ENCODE measurements at regions not wholly inside any gene's neighbourhood (a gene's known extent, or its start where the extent isn't known, plus 50 kb on each side); places are given as distances from the start of the nearest gene placed in this dataset.

- ChIA-PET CTCF (no interaction called here), POLR2A (no interaction called here)
- Histone ChIP-seq H3K4me1 (ENCODE audit: control insufficient read depth, insufficient read depth, low read length) (no peaks in the 10 kb centered on the region), H3K4me3 (ENCODE audit: low read depth in 2 of 2, low read length in 2 of 2) (no peak overlapping the region), H3K36me3 (ENCODE audit: control insufficient read depth, insufficient read depth, low read length) (no peaks in the 10 kb centered on the region), H3K27me3 (ENCODE audit: control insufficient read depth, insufficient read depth, low read length) (no peaks in the 10 kb centered on the region), H3K9me3 (ENCODE audit: control insufficient read depth, insufficient read depth, low read depth, low read length) (no peaks in the 10 kb centered on the region), H3K27ac (ENCODE audit: low read length) (no peak overlapping the region)
- ATAC-seq (no peak), DNase-seq (ENCODE audit: low read depth, low spot score) (no peak)
- TF ChIP-seq, protein P1, sequence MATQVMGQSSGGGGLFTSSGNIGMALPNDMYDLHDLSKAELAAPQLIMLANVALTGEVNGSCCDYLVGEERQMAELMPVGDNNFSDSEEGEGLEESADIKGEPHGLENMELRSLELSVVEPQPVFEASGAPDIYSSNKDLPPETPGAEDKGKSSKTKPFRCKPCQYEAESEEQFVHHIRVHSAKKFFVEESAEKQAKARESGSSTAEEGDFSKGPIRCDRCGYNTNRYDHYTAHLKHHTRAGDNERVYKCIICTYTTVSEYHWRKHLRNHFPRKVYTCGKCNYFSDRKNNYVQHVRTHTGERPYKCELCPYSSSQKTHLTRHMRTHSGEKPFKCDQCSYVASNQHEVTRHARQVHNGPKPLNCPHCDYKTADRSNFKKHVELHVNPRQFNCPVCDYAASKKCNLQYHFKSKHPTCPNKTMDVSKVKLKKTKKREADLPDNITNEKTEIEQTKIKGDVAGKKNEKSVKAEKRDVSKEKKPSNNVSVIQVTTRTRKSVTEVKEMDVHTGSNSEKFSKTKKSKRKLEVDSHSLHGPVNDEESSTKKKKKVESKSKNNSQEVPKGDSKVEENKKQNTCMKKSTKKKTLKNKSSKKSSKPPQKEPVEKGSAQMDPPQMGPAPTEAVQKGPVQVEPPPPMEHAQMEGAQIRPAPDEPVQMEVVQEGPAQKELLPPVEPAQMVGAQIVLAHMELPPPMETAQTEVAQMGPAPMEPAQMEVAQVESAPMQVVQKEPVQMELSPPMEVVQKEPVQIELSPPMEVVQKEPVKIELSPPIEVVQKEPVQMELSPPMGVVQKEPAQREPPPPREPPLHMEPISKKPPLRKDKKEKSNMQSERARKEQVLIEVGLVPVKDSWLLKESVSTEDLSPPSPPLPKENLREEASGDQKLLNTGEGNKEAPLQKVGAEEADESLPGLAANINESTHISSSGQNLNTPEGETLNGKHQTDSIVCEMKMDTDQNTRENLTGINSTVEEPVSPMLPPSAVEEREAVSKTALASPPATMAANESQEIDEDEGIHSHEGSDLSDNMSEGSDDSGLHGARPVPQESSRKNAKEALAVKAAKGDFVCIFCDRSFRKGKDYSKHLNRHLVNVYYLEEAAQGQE (IDR thresholded peaks at IDR 0.05; ENCODE audit: insufficient read depth in 1 of 2, low read depth in 2 of 2, low read length in 1 of 2), result no peak
- no peak for TF ChIP-seq SIN3A (IDR thresholded peaks at IDR 0.05; ENCODE audit: borderline replicate concordance, insufficient read depth, low read depth, low read length)
- no peak for TF ChIP-seq TCF7L2 (IDR thresholded peaks at IDR 0.05; ENCODE audit: low read depth, low read length)
- TF ChIP-seq POLR2AphosphoS5 (IDR thresholded peaks at IDR 0.05; ENCODE audit: low read depth, low read length), result no peak
- no peak for TF ChIP-seq CTCF (IDR thresholded peaks at IDR 0.05)
- in situ Hi-C loops (cut with HindIII; ENCODE audit: low pct_unique_long_range_greater_than_20kb, low sequenced_read_pairs), result no loop called here
- intact Hi-C loops (cut with micrococcal nuclease; ENCODE audit: unreplicated experiment), result no loop called here
- no TSS peak for BruUV-seq (replicated peaks)
These were observed 201.3 kb upstream of the OR13F1 start for GRCh38 chr9:104302775-104303174.

DNA sequence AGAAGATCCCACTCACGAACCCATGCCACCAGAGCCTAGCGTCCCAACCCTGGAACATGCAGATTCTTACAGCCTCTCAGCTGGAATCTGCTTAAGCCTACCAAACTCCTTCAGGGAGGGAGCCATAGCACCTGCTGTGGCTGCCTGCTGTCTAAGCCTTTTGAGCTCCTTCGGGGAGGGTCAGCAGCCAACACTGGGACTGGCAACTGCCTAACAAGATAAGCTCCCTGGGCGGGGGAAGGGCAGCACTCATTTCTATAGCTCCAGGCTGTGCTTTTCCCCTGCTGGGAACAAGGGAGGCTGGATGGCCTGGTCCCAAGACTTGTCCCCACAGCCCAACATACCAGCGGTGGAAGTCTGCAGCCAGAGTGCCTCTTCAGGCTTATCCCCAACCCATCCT lies 199.1 kb upstream of the OR13F1 start:
- Histone ChIP-seq H3K9me3 (ENCODE audit: control insufficient read depth, insufficient read depth, low read depth, low read length) (no peaks in the 10 kb centered on the region), H3K4me1 (ENCODE audit: control insufficient read depth, insufficient read depth, low read length) (no peaks in the 10 kb centered on the region), H3K4me3 (ENCODE audit: low read depth in 2 of 2, low read length in 2 of 2) (no peak overlapping the region), H3K27ac (ENCODE audit: low read length) (no peak overlapping the region), H3K27me3 (ENCODE audit: control insufficient read depth, insufficient read depth, low read length) (no peaks in the 10 kb centered on the region), H3K36me3 (ENCODE audit: control insufficient read depth, insufficient read depth, low read length) (no peaks in the 10 kb centered on the region)
- in situ Hi-C loops (cut with HindIII; ENCODE audit: low pct_unique_long_range_greater_than_20kb, low sequenced_read_pairs) (no loop called here), intact Hi-C loops (cut with micrococcal nuclease; ENCODE audit: unreplicated experiment) (no loop called here)
- POLR2A ChIA-PET, result no interaction called here
- CTCF ChIA-PET, result no interaction called here
- ATAC-seq (no peak), DNase-seq (ENCODE audit: low read depth, low spot score) (no peak)
- BruUV-seq (replicated peaks), result no TSS peak
- TF ChIP-seq TCF7L2 (IDR thresholded peaks at IDR 0.05; ENCODE audit: low read depth, low read length) (no peak), POLR2AphosphoS5 (IDR thresholded peaks at IDR 0.05; ENCODE audit: low read depth, low read length) (no peak), CTCF (IDR thresholded peaks at IDR 0.05) (no peak)
- TF ChIP-seq, protein P1 (IDR thresholded peaks at IDR 0.05; ENCODE audit: insufficient read depth in 1 of 2, low read depth in 2 of 2, low read length in 1 of 2), result no peak

All from Panc1 (cell line).